GM21360 (cell line): ENCODE measurements at regions not wholly inside any gene's neighbourhood (a gene's known extent, or its start where the extent isn't known, plus 50 kb on each side); places are given as distances from the start of the nearest gene placed in this dataset.
"Not testable (repeated sequence)": the region's sequence is repeated elsewhere in the genome, so short reads cannot be mapped to it uniquely, and the experiment has no call there.

ENCODE experiments used
- ATAC-seq: cut with Tn5 transposase; IDR thresholded peaks from one replicate; pipeline ENCODE4 v1.9.1; 2021; ENCODE audit warnings: mild to moderate bottlenecking, moderate library complexity; ENCODE audit not compliant: unreplicated experiment

DNA sequence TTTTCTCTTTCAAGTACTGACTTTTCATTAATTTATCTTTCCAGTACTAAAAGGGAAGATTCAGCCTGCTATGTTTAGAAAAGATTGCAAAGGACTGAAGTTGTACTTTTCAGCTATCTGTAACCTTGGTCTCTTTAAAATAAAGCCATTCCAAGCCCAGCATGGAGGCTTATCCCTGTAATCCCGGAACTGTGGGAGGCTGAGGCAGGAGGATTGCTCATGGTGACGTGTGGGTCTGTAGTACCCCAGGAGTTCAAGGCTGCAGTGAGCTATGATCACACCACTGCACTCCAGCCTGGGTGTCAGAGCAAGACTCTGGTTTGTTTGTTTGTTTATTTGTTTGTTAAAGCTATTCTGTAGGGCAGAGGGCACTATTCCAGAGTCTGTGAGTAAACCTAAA lies 50.6 kb upstream of the TMEM170B start:
- no peak for ATAC-seq

DNA sequence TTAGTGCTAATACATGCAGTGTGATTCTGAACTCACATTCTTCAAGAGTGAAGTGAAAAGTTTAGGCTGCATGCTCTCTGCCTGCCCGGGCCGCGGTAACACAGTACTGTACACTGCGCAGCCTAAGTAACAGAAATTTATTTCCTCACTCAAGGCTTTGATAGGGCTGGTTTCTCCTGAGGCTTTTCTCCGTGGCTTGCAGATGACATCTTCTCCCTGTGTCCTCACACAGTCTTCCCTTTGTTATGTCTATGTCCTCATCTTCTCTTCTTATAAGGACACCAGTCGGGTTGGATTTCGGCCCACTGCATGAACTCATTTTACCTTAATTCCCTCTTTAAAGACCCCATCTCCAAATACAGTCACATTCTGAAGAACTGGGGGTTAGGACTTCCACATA lies 51.1 kb upstream of the TMEM170B start:
- no peak for ATAC-seq

DNA sequence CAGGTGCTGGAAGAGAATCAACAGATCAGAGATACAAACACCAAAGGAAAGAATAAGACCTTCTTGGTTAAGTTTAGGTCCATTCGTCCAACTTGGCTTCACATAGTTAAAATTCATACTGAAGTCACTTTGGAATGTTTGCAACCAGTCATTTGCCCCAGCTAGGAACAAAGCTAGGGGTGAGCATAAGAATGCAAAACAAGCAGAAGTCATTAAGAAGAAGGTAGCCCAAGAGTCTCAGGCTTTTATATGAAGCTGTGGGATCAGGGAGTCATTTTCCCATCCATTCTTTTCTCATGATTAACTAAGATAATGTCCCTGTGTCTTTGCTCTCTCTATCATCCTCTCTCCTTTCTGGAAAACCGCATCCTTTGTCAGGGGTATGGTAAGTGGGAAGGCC lies 51.5 kb upstream of the TMEM170B start:
- ATAC-seq: no peak

DNA sequence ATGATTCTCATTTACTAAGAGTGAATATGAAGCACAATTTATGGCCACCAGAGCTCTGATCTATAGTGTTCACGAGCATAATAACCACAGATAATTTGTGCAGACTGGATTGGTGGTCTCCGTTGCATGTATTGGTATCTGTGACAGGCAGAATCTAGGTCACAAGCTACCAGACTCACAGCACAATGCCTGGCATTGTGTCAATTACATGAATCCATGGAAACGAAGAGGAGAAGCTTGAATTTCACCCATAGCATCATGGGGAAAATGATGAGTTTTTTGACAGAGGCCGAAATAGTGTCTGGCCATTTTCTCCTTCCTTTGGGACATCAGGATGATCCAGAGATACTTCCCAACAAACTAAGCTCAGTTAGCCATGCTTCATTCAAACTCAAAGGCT lies 52.3 kb upstream of the TMEM170B start:
- no peak for ATAC-seq

DNA sequence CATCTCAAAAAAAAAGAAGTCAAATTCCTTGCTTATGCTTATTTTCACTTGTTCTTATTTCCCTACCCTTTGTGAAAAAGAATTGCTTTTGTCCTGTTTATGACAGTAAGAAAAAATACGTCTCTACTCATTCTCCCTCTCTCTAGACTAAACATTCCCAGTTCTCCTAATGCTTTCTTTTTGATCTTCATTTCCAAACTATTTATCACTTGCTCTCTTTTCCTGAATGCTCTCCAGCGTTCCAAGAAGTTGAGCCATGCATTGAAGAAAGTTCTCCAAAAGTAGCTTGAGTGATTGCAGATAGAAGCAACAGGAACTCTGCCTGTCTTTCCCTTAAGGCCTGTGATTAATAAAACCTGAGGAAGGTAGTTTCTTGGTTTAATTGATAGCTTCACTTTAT lies 53.1 kb upstream of the TMEM170B start:
- ATAC-seq: no peak

DNA sequence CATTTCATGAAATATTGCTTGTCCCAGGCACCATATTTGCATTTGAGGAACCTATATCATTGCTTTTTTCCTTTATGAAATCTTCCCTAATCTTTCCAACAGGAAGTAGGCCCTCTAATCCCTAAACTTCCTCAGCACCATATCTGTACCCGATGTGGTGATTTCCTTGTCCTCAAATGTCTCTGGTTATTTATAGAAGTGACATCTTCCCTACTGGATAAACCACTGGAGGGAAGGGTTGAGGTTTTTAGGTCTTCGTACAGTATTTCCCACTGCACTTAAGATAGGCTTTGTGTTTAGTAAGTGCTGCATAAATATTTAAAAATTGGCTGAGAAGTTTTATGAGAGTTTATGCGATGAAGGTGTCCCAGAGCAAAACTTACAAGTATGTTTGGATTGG lies 54.9 kb upstream of the TMEM170B start:
- ATAC-seq: no peak

DNA sequence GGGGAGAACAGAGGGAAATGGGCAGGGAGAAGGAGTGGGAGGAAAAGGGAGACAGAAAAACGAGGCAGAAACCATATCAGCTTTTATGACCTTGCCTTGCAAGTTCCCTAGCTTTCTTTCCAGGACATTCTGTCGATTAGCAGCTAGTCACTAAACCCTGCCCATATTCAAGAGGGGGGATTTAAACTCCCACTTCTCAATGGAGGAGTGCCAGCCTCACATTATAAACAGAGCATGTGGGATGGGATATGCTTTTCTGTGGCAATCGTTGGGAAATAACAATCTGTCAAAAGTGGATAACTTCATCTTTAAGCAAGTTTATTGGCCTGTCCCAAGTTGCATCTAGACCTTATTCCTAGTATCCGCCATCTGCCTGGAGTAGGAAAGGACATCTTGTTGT lies 57.0 kb upstream of the TMEM170B start:
- ATAC-seq: no peak

DNA sequence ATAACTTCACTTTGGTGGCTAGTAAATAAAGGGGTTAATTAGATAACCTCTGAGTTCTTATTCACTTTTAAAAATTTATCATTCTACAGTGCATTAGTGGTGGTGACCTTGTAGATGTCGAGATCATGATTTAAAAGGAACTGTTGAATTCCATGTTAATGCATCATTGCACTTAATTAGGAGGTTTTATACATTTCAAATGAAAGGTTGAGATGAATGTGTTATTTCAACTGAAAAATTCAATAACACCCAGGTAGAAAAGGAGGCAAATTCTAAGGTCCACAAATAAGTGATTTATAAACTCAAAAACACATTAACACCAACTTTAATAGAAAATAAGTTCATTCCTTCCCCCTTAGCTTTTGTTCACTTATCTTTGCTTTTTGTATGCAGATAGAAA lies 58.3 kb upstream of the TMEM170B start:
- no peak for ATAC-seq

DNA sequence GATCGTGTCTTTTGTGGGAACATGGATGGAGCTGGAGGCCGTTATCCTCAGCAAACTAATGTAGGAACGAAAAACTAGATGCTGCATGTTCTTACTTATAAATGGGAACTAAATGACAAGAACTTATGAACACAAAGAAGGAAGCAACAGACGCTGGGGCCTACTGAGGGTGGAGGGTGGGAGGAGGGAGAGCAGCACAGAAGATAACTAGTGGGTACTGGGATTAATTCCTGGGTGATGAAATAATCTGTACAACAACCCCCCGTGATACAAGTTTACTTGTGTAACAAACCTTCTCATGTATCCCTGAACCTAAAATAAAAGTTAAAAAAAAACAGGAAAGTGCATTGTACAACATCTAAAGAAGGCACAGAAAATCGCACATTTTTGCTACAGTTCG lies 59.0 kb upstream of the TMEM170B start:
- ATAC-seq: no peak

DNA sequence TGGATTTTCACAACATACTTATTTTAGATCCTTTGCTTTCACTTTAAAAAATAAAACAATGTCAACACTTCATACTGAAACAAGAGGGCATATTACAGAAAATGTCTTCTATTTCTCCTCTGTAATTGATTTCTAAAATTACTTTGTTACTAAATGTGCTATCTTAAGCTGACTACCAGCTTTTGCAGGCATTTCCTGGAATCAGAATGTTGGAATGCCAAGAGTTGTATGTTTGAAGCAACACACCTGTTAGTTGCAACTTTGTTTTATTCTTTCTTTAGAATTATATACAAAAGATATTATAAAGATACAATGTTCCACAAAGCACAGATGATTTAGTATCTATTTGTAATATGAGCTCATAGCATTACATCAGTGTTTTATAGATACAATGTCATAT lies 62.5 kb upstream of the TMEM170B start:
- no peak for ATAC-seq

DNA sequence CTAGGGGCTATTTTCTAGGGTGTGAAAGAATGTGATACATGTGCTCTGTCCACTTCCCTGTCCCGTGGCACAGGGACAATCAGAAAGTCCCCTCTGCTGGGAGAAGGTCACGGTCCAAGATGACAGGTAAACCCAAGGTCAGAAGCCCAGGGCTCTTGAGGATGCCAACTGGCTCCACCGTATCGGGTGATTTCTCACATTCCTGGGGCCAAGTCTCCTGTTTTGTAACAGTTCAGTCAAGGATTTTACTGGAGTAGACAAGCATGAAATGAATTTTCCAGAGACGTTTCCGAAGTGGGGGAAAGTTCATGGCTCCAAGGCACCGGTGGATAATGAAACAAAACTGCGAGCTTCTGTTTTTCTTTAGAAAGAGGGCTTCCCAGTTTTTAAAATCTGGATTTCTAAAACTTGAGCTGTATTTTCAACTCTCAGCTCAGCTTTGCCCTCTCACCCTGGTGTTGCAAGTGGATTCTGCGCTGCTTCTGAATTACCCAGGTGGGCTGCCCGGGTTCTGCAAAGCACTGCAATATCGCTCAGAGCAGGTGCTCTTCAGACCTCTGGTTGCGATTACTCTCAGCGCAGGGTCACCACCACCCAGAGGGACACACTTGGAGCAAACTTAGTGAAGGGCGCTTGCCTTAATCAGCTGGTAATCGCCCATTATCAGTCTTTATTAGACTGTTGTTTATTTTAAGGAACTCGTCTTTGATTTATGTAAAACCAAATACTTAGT lies 64.4 kb upstream of the TMEM170B start:
- no peak for ATAC-seq

DNA sequence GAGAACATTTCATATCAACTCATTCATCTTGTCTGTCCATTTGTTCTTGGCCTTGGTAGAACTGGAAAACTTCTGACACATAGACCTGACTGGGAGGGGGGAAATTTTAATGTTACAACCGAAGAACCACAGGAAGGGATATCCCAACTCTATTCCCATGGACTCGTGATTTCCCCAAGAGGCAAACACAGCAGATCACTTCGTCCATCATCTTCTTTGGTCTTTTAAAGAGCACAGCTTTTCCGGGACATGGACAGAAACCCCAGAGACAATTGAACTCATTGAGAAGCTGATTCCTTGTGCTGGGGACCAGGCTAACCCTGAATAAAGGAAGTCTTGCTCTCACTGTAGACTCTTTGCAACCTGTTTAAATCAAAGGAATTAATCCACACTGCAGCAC lies 66.3 kb upstream of the TMEM170B start:
- ATAC-seq: no peak

DNA sequence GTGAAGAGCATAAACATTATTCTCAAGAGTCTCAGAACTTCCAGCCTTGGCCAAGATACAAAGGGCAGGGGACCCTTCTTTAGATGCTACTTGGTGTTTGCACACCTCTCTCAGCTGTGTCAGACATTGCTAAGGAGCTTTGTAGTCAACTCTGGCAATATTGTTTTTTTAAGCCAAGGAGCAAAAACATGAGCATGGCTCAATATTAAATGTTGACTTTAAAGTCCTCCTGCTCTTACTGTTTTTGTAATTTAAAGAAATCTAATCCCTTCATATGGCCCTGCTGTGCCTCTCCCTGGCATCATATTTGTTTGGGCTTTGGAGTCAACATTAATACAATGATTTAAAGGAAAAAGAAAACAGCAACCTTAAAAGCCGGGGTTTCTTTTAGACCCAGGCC lies 67.9 kb upstream of the TMEM170B start:
- ATAC-seq: no peak

DNA sequence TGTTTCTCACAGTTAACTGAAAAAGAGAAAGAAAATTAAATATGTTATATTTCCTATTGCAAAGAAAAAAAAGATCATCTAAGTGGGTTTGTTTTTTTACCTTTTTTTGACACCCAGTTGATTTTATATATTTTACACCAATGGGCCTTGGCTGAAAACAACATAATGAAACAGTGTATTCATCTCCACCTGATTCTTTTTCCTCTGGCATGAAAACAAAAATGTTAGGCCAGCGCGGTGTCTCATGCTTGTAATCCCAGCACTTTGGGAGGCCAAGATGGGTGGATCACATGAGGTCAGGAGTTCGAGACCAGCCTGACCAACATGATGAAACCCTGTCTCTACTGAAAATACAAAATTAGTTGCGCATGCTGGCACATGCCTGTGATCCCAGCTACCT lies 69.3 kb upstream of the TMEM170B start:
- ATAC-seq: not testable (repeated sequence)

DNA sequence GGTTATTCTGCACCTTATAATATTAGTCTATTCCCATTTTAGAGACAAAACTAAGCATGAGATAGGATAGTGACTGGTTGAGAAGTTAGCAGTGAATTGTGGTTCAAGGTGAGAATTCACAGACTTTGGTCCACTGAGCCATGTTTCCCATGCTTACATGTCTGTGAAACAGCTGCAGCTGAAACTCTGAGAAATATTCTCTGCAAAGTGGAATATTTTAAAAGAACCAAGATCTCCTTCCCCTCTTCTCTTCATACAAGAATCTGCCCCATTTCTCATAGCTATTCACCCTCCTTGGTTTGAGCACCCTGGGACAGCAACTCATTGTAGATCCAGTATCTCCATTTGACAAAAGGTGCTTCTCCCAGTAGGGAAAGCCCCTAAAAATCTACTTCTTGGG lies 70.2 kb upstream of the TMEM170B start:
- ATAC-seq: no peak

DNA sequence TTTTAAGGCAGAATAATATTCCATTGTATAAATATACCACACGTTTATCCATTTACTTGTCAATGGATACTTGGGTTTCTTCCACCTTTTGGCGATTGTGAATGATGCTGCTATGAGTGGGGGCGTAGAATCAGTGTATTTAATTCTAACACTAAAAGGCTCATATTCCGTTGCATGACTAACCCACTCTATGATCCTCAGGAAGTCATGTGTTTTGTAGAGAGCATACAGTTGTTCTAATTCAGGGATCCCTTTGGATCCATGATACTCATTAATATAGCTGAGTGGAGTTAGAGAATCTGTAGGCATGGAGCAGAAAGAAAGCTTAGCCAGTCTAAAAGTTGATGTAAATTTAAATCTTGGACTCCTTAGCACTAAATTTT lies 74.2 kb upstream of the TMEM170B start:
- ATAC-seq: no peak

DNA sequence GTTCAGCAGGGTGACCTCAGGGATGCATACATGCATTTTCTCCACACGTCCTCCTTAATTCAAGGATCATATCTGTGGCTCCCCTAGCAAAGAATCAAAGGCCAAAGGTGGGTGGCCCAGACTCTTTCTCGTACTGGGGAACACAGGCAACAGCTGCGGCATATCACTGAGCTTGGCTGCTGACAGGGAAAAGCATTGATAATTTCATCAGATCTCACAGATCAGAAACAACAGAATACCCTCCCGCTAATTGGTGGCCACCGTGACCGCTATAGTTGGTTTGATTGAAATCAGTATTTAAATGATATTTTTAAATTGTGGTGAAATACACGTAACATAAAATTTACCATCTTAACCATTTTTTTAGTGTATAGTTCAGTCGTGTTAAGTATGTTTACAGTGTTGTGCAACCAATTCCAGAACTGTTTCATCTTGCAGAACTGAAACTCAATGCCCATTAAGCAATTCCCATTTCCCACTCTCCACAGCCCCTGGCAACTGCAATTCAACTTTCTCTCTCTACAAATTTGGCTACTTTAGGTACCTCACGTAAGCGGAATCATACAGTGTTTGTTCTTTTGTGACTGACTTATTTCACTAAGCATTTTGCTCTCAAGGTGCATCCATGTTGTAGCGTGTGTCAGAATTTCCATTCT lies 74.7 kb upstream of the TMEM170B start:
- ATAC-seq: no peak

DNA sequence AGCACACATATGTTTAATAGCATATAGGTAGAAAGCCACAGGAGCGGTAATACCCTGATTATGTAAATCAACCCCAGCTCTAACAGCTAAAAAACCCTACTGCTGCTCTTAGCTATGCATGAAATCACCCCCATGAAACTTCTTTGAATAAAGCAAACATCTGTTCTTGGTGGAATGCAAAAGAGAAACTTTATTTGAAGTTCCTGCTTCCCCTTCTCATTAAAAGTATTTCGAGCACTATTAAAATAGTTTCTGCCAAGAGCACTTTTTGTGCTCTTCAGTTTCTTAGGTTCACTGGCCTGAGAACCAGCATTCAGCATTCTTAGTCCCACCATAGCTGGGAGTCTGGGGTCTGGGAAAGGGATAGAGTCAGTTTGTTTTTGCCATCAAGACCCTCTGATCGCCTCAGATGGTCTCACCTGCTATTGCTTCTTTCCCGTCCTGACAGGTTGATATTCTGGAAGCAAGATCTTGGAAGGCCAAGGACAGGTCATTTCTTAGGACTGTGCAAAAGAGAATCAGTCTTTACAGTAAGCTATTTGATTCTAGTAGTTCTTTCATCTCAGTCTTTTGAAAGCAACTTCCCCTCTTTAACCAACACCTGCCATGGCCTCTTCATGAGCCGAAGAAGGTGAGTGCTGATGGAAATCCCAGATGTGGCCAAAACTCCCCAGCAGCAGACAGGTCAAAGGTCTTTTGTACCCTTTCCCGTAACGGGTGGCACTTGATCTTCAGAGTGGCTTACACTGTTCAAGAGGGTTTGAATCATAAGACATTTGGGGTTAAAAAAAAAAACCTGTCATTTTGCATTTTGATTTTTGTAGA lies 76.5 kb upstream of the TMEM170B start:
- ATAC-seq: peak; percentile 66

DNA sequence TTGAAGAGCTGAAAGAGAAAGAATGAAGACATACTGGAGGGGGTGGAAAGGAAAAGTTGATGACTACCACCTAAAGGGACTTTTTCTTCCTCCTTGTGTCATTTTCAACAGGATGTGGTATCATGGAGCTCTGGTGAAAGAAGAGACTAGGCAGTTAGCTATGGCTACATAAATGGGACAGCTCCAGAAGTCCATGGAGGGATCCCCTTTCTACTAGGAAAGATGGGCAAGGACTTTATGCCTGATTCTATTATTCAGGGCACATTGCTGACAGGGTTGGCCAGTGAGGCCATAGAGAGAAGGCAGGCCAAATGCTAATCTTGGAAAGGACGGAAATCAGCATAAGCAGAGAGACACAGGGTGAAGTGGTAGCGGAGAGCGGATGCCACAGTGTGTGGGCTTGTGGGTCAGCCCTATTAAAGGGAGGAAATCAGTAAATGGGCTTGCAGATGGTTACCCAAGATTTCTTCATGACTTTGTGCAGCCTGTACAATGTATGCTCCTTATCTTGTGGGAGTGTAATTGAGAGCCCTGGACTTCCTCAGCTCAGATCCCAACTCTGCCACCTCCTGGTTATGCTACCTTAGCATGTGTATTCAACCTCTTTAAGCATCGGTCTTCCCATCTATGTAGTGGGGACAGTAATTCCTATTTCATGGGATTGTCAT lies 77.4 kb upstream of the TMEM170B start:
- ATAC-seq: peak; percentile 34

DNA sequence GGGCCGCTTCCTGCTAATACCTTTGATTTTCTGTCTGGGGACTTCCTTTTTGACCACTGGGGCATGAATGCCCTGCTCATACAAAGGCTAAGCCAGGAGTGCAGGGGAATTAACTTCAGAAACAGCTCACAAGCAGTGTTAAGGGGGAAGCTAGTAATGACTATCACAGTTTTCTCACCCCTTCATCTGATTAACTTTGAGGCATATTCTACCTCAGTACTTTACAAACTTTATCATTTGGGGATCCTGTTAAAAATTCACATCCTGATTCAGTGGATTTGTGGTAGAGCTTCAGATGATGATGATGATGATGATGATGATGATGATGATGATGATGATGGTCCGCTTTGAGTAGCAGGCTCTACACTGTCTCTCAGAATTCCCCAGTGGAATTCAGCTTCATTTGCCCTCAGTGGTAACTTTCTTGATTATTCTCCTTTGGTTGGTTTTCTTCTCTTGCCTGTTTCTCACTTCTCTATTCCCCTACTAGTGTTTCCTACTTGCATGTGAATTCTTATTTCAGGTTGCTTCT lies 78.4 kb upstream of the TMEM170B start:
- peak; percentile 57 for ATAC-seq

DNA sequence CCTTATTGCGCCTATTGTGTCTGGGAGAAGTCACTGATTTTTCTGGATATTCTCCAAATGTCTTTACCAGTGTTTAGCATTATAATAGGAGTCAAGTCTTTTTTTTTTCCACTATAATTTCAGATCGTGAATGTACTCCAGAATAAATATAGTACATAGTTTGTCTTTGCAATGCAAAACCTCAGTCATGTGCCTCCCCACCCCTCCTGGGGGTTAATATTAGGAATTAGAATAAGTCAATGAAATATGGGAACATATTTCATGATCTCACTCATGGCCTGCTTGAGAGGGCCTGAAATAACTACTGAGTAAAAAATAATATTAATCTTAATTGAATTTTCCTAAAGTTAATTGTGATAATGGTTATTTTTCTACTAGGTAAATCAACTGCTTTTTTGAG lies 79.0 kb upstream of the TMEM170B start:
- no peak for ATAC-seq
